Rectal smooth muscle tissue (tissue), 1 donor: ENCODE measurements at regions not wholly inside any gene's neighbourhood (a gene's known extent, or its start where the extent isn't known, plus 50 kb on each side); places are given as distances from the start of the nearest gene placed in this dataset.
"Not testable (repeated sequence)": the region's sequence is repeated elsewhere in the genome, so short reads cannot be mapped to it uniquely, and the experiment has no call there.

Experiments used
- H3K27ac ChIP-seq: one replicate; pipeline ENCODE4 v1.7.0; 2013; ENCODE audit warnings: low read depth, low read length, inconsistent platforms
- H3K27me3 ChIP-seq: one replicate; pipeline ENCODE4 v1.7.0; 2013; ENCODE audit warnings: low read length; ENCODE audit not compliant: control insufficient read depth, insufficient read depth
- H3K36me3 ChIP-seq: one replicate; pipeline ENCODE4 v1.7.0; 2013; ENCODE audit warnings: low read length; ENCODE audit not compliant: control insufficient read depth, insufficient read depth
- H3K4me1 ChIP-seq: one replicate; pipeline ENCODE4 v1.7.0; 2013; ENCODE audit warnings: low read length; ENCODE audit not compliant: control insufficient read depth, insufficient read depth
- H3K4me3 ChIP-seq: one replicate; pipeline ENCODE4 v1.7.0; 2013; ENCODE audit warnings: low read length
- H3K9ac ChIP-seq: one replicate; pipeline ENCODE4 v1.7.0; 2013; ENCODE audit warnings: low read length

GRCh38 chr17:21507806-21508205, 131.6 kb downstream of the KCNJ12 start:
- H3K36me3 ChIP-seq, H3K4me3 ChIP-seq, H3K27ac ChIP-seq, H3K27me3 ChIP-seq, H3K9ac ChIP-seq, H3K4me1 ChIP-seq: not testable (repeated sequence)

DNA sequence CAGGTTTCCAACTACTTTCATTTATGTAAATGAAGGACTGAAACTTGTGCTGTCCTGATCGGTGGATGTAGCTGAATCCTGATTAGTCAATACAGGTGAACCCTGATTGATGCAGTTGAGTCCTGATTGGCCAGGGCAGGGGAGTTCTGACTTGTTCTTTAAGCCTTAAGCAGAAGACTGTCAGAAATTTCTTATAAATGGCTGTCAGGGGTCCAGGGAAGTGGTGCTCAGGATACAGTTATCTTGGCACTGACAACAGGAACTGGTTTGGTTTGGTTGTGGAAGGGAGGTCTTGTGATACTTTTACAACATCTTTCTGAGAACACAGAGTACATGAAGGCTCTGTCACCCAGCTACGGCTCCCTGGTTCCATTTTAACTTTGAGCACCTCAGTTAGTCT, 132.1 kb downstream of the KCNJ12 start:
- H3K4me3 ChIP-seq: no peak overlapping the region
- no peak overlapping the region for H3K27ac ChIP-seq
- peaks cover 4% of the 10 kb centered on the region for H3K4me1 ChIP-seq
- H3K27me3 ChIP-seq: no peaks in the 10 kb centered on the region
- no peaks in the 10 kb centered on the region for H3K36me3 ChIP-seq
- H3K9ac ChIP-seq: no peak overlapping the region

DNA sequence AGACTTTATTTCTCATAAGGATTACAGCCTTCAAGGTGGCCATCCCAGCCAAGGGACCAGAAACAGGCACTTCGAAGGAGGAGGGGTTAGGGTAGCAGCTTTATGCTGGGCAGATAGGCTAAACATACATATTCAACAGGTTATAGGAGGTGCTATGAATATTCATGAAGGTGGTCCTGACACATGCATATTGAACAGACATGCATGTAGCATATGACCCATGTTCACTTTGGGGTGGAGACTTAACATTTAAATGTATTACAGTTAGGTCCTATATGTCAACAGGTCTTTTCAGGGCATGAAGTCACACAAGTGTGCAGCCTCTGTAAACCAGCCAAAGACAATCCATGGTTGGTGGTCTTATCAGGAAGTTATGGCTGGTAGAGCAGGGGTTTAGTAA, 133.2 kb downstream of the KCNJ12 start:
- H3K4me1 ChIP-seq, H3K36me3 ChIP-seq, H3K27ac ChIP-seq, H3K9ac ChIP-seq, H3K4me3 ChIP-seq, H3K27me3 ChIP-seq: not testable (repeated sequence)

GRCh38 chr17:21510686-21511362, 134.7 kb downstream of the KCNJ12 start:
- Histone ChIP-seq H3K27me3 (no peaks in the 10 kb centered on the region), H3K9ac (no peak overlapping the region), H3K36me3 (no peaks in the 10 kb centered on the region), H3K4me1 (peaks cover 4% of the 10 kb centered on the region), H3K27ac (no peak overlapping the region), H3K4me3 (peak overlapping the region; percentile 83)

- Histone ChIP-seq H3K4me1 (peaks cover 4% of the 10 kb centered on the region), H3K4me3 (peak overlapping the region; percentile 83), H3K9ac (no peak overlapping the region), H3K27ac (peak overlapping the region; percentile 14), H3K27me3 (no peaks in the 10 kb centered on the region), H3K36me3 (no peaks in the 10 kb centered on the region)
Observed at GRCh38 chr17:21511363-21512195, 135.4 kb downstream of the KCNJ12 start.

DNA sequence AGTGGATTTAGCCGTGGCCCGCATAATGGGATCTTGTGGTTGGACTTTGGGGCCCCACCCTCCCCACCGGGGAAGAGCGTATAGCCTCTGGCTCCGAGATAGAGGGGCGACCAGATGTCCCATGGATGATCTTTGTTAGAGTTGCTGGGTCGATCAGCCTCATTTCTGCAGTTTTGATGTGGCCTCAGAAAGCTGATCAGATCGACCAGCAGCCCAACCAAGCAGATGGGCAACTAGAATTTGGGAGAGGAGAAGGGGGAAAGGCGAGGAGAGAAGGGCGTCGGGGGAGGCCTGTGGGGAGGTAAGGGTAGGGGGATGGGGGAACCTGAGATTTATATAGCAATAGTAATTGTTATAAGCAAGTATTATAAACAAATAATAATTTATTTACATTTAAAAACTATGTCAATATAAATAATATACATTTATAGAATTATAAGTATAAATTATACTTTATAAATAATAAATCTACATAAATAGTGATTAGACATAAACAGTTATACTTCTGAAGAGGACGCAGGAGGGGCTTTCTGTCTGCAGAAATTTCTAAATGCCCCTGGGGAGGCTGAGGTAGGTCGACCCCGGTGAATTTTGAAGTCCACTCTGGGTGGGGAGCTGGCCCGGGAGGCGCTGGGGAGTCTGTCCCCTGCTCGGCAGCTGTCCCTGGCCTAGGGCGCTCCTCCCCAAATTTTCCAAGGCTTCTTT, 136.3 kb downstream of the KCNJ12 start:
- no peaks in the 10 kb centered on the region for H3K27me3 ChIP-seq
- peak overlapping the region; percentile 14 for H3K27ac ChIP-seq
- H3K9ac ChIP-seq: no peak overlapping the region
- no peaks in the 10 kb centered on the region for H3K36me3 ChIP-seq
- peak overlapping the region; percentile 15 for H3K4me3 ChIP-seq
- H3K4me1 ChIP-seq: peaks cover 4% of the 10 kb centered on the region

GRCh38 chr17:21513012-21513570, 136.9 kb downstream of the KCNJ12 start:
- no peak overlapping the region for H3K9ac ChIP-seq
- H3K4me3 ChIP-seq: peak overlapping the region; percentile 15
- H3K4me1 ChIP-seq: peaks cover 4% of the 10 kb centered on the region
- H3K36me3 ChIP-seq: no peaks in the 10 kb centered on the region
- H3K27me3 ChIP-seq: no peaks in the 10 kb centered on the region
- no peak overlapping the region for H3K27ac ChIP-seq

- H3K9ac ChIP-seq, H3K36me3 ChIP-seq, H3K27me3 ChIP-seq, H3K4me1 ChIP-seq, H3K4me3 ChIP-seq, H3K27ac ChIP-seq: not testable (repeated sequence)
Observed at GRCh38 chr17:21514567-21514966, 138.4 kb downstream of the KCNJ12 start.

DNA sequence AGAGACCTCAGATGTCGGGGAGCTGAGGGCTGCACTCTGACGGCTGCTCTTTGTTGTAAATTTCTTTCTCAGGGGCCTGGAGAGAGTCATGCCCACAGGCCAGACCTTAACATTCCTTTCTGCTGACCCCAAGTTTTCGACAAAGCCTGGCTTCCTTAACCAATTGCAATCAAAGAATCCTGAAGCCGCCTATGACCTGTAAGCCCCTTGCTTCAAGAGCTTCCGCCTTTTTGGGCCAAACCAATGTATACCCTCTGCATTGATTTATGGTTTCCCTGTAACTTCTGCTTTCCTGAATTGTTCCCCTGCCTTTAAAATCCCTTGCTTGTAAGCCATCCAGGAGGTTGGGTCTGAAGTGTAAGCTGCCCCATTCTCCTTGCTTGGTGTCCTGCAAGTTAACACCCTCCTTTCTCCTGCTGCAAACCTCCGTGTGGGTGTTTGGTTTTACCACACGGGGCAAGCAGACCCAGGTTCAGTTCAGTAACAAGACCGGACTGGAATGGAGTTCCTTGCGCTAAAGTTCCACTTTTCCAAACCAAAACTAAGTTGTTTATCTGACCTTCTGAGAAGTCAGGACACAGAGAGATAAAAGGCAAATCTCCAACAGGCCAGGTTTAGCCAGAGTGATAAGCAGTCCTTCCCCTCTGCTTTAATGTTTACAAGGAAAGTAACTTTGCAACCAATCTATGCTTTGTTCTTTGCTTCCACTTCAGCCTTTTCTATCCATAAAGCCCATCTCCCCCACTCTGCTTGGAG, 141.6 kb downstream of the KCNJ12 start:
- no peak overlapping the region for H3K4me3 ChIP-seq
- H3K27ac ChIP-seq: no peak overlapping the region
- H3K4me1 ChIP-seq: no peaks in the 10 kb centered on the region
- H3K9ac ChIP-seq: no peak overlapping the region
- H3K36me3 ChIP-seq: no peaks in the 10 kb centered on the region
- H3K27me3 ChIP-seq: no peaks in the 10 kb centered on the region

DNA sequence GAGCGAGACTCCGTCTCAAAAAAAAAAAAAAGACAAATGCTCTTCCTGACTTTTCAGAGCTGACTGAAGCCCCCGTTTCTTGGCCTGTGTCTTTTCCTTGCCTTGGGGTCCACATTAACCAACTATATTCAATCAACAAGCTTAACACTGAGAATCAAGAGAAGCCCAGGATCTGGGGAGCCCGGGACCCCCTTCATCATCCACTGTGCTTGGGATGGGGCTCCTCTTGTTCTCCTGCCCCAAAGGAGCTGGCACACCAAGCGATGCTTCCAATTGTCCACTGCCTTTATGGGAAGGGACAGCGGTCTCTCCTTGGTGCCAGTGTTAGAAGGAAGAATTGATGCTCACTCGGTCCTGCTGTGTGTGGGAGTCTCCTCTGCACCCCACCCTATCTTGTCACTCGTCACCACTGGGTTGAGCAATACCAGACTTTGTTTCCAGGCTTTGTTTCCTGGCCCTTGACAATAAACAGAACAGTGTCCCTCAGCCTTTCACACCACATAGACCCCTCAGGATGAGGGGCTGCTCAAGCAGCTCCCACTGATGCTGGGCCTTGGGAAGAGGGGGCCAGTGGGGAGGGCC, 146.7 kb downstream of the KCNJ12 start:
- Histone ChIP-seq H3K4me3 (no peak overlapping the region), H3K27me3 (no peaks in the 10 kb centered on the region), H3K4me1 (peaks cover 2% of the 10 kb centered on the region), H3K27ac (no peak overlapping the region), H3K9ac (no peak overlapping the region), H3K36me3 (no peaks in the 10 kb centered on the region)

GRCh38 chr17:21523497-21524210, 147.5 kb downstream of the KCNJ12 start:
- H3K4me1 ChIP-seq: peaks cover 2% of the 10 kb centered on the region
- H3K27ac ChIP-seq: no peak overlapping the region
- H3K9ac ChIP-seq: no peak overlapping the region
- no peak overlapping the region for H3K4me3 ChIP-seq
- no peaks in the 10 kb centered on the region for H3K36me3 ChIP-seq
- H3K27me3 ChIP-seq: no peaks in the 10 kb centered on the region
